Lower leg skin (tissue), 4 donors: ENCODE measurements at regions not wholly inside any gene's neighbourhood (a gene's known extent, or its start where the extent isn't known, plus 50 kb on each side); places are given as distances from the start of the nearest gene placed in this dataset.
A peak's percentile ranks its signal among the peaks of the same experiment; 100 is the strongest.

Source experiments
- DNase-seq, 2 donors: peaks; one replicate each; pipeline ENCODE4 v3.0.0-alpha.2; 2019; ENCODE audit warnings: low spot score in 2 of 2
- H3K4me3 ChIP-seq: fragments of 200-600 bp; sonication (generic); 2 replicates; pipeline ENCODE4 v1.5.1; 2017; ENCODE audit warnings: mild to moderate bottlenecking, low read depth; ENCODE audit not compliant: poor library complexity, severe bottlenecking
- CTCF ChIP-seq, 3 donors: fragments of 450-650 bp; IDR thresholded peaks; one replicate each; pipeline ENCODE4 v1.5.1; 2016; ENCODE audit warnings: antibody characterized with exemption in 3 of 3, mild to moderate bottlenecking in 3 of 3, moderate library complexity in 2 of 3
- POLR2A ChIP-seq, 2 donors: fragments of 450-650 bp; IDR thresholded peaks; one replicate each; pipeline ENCODE4 v1.6.1; 2016 to 2017; ENCODE audit warnings: antibody characterized with exemption in 2 of 2, mild to moderate bottlenecking in 1 of 2, moderate library complexity in 1 of 2
- WGBS, 2 donors: methylation state at CpG; one replicate each; pipeline ENCODE4 v1.1.5; 2018; 5-methylcytosine and 5-hydroxymethylcytosine counted together
- intact Hi-C: fragments of 100-400 bp; cut with DNase I; formaldehyde crosslinking; loops from one replicate; pipeline ENCODE4 v1.15.0; 2023; ENCODE audit warnings: low total_unique reads

- DNase-seq, result peak; percentile 13 to 68
- TF ChIP-seq POLR2A (IDR thresholded peaks at IDR 0.05), result no peak
- TF ChIP-seq CTCF (IDR thresholded peaks at IDR 0.05), result no peak
- 25 to 29% methylated on average over 8 of the region's 8 CpGs for WGBS, 2 donors
- intact Hi-C loops, result no loop called here
- no peak overlapping the region for H3K4me3 ChIP-seq
Observed at GRCh38 chr20:58131551-58132142, 96.8 kb downstream of the ANKRD60 start.

GRCh38 chr20:58131151-58131550, 97.3 kb downstream of the ANKRD60 start:
- WGBS, 2 donors, result 39 to 41% methylated on average over 8 of the region's 8 CpGs
- TF ChIP-seq POLR2A (IDR thresholded peaks at IDR 0.05) (no peak), CTCF (IDR thresholded peaks at IDR 0.05) (no peak)
- no peak overlapping the region for H3K4me3 ChIP-seq
- DNase-seq, result peak; percentile 47 to 85
- intact Hi-C loops, result no loop called here

- intact Hi-C loops, result no loop called here
- 87% methylated on average over 14 of the region's 14 CpGs for WGBS, 2 donors
- peak; percentile 9 to 66 for DNase-seq
- no peak overlapping the region for H3K4me3 ChIP-seq
- TF ChIP-seq CTCF (IDR thresholded peaks at IDR 0.05) (no peak), POLR2A (IDR thresholded peaks at IDR 0.05) (no peak)
Observed at GRCh38 chr20:58130581-58130980, 97.9 kb downstream of the ANKRD60 start.

GRCh38 chr20:58130156-58130555, 98.3 kb downstream of the ANKRD60 start:
- peak in 1 of 2 donors; percentile 10 for DNase-seq
- intact Hi-C loops, result no loop called here

DNA sequence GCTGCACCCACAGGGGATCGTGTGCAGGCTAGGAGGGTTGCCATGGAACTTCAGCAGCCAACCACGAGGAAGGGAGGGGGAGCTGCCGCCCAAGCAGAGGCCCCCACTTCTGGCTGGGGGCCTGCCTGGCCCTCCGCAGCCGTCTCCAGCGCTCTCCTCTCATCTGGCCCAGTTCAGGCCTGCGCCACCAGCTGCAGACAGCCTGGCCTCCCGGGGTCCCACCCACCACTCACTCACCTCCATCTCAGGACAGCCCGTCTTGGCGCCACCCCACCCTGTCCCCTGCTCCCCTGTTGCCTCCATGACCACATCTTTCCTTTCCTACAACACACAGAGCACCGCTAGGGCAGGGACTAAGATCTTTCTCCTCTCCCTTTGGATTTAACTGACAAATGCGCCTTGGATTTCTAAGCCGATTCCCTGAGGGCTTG, 98.7 kb downstream of the ANKRD60 start:
- DNase-seq, result peak in 1 of 2 donors; percentile 83
- 51 to 61% methylated on average over 9 to 13 of the region's 13 CpGs for WGBS, 2 donors
- intact Hi-C loops, result no loop called here
- no peak for TF ChIP-seq CTCF (IDR thresholded peaks at IDR 0.05)
- no peak for TF ChIP-seq POLR2A (IDR thresholded peaks at IDR 0.05)
- H3K4me3 ChIP-seq, result no peak overlapping the region

More at GRCh38 chr20:58130156-58130555, 98.3 kb downstream of the ANKRD60 start:
- 81 to 94% methylated on average over 8 of the region's 8 CpGs for WGBS, 2 donors
- H3K4me3 ChIP-seq, result no peak overlapping the region
- TF ChIP-seq POLR2A (IDR thresholded peaks at IDR 0.05) (no peak), CTCF (IDR thresholded peaks at IDR 0.05) (no peak)
